ENCODE measurements at regions not wholly inside any gene's neighbourhood (a gene's known extent, or its start where the extent isn't known, plus 50 kb on each side); places are given as distances from the start of the nearest gene placed in this dataset.
"Not testable (repeated sequence)": the region's sequence is repeated elsewhere in the genome, so short reads cannot be mapped to it uniquely, and the experiment has no call there.

GRCh38 chr9:100639854-100640253 is 62.0 kb downstream of the CAVIN4 start:
- Mint-ChIP-seq H3K27ac (no peak overlapping the region), H3K9me3 (peaks cover 11% of the 10 kb centered on the region), H3K27me3 (peaks cover 1% of the 10 kb centered on the region), H3K36me3 (ENCODE audit: low read depth) (no peaks in the 10 kb centered on the region), H3K4me3 (no peak overlapping the region), H3K4me1 (ENCODE audit: low read depth) (no peaks in the 10 kb centered on the region)
- intact Hi-C loops (cut with micrococcal nuclease), result no loop called here

DNA sequence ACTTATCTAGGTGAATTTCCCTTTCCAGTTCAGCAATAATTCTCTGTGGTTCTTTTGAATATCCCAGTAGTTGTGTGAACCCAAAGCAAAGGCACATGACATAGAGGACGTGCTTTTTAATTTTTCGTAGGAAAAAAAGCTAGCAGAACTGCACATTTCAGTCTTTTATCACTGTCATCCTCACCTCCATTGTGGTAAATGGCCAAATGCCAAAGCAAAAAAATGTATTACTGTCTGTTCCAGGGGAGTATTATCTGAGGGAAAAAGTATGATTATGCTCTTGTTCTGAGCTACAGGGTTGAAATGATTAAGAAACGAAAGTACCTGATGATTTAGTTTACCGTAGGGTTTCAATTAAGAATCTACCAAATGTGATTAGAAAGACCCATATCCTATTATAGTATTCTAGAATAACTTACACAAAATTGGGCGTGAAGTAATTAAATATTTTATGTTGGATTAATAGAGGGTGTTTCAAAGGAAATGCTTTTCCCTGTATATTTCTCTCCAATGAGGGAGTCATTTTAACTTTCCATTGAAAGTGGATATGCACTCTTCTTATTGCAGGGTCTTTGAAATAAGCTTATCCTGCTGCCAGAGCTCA is 62.7 kb downstream of the CAVIN4 start:
- H3K4me1 Mint-ChIP-seq (ENCODE audit: low read depth), result no peaks in the 10 kb centered on the region
- no peak overlapping the region for H3K4me3 Mint-ChIP-seq
- H3K36me3 Mint-ChIP-seq (ENCODE audit: low read depth), result no peaks in the 10 kb centered on the region
- peaks cover 4% of the 10 kb centered on the region for H3K9me3 Mint-ChIP-seq
- H3K27ac Mint-ChIP-seq, result no peak overlapping the region
- intact Hi-C loops (cut with micrococcal nuclease), result no loop called here
- no peaks in the 10 kb centered on the region for H3K27me3 Mint-ChIP-seq

- Mint-ChIP-seq H3K27me3 (no peaks in the 10 kb centered on the region), H3K9me3 (peaks cover under 1% of the 10 kb centered on the region), H3K27ac (no peak overlapping the region), H3K4me3 (no peak overlapping the region), H3K4me1 (ENCODE audit: low read depth) (no peaks in the 10 kb centered on the region), H3K36me3 (ENCODE audit: low read depth) (no peaks in the 10 kb centered on the region)
- intact Hi-C loops (cut with micrococcal nuclease), result no loop called here
Observed at GRCh38 chr9:100641166-100641565, 63.3 kb downstream of the CAVIN4 start.

DNA sequence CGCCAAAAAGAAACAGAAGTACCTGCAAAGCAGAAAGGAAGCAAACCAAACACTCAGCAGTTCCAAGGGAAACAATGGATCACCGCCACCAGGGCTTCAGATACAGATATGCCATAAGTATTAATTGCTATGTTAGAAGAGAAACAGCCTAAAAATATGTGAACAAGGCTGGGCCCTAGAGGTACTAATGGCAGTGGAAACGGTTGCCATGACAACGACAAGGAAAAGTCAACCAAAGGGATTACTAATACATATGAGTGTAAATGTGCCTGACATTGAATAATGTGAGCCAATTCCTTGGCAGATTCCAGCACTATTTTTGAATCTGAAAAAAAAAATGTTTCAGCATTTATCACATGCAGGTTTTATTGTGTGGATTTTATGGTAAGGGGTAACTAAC is 75.0 kb downstream of the CAVIN4 start:
- Mint-ChIP-seq H3K27me3 (no peaks in the 10 kb centered on the region), H3K4me1 (ENCODE audit: low read depth) (no peaks in the 10 kb centered on the region), H3K9me3 (peaks cover 30% of the 10 kb centered on the region), H3K36me3 (ENCODE audit: low read depth) (no peaks in the 10 kb centered on the region), H3K4me3 (no peak overlapping the region), H3K27ac (no peak overlapping the region)
- intact Hi-C loops (cut with micrococcal nuclease), result no loop called here

DNA sequence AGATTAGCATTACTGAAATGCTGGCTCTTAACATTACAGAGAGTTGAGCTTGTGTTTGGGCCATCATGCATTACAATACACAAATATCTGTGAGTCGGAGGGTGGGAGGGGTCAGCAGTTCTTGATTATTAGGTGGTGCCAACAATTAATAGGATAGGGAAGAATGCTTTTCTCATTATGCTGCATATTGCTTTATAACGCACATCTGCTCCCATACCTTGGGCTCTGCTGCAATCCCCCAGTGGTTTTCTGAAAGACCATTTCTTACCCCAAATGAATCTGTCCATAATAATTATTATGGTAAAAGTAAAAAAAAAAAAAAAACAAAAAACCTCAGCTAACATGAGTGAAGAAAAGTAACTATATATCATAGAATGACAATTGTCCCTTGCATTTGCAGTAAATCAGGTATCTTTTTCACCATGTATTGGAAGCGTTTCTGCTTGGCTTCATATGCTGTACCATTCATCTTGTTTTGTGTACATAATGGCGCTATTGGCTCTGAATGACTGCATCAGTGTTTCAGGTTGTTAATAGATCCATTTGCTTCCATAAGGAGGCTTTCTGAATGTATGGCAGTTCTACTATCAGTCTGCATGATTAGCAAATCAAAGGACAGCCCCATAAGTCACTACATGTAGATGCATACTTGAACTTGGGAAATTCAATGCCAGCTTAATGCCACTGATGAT is 75.9 kb downstream of the CAVIN4 start:
- H3K27me3 Mint-ChIP-seq, result no peaks in the 10 kb centered on the region
- H3K36me3 Mint-ChIP-seq (ENCODE audit: low read depth), result no peaks in the 10 kb centered on the region

DNA sequence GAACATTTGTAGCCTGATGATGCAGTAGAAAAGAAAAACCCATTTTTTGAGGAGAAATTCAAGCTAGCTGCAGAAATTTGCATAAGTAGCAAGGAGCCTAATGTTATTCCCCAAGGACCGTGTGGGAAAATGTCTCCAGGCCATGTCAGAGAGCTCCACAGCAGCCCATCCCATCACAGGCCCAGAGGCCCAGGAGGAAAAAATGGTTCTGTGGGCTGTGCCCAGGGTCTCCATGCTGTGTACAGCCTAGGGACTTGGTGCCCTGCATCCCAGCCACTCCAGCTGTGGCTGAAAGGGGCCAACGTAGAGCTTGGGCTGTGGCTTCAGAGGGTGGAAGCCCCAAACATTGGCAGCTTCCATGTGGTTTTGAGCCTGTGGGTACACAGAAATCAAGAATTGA is 79.0 kb downstream of the CAVIN4 start:
- intact Hi-C loops (cut with micrococcal nuclease); H3K4me3 Mint-ChIP-seq; H3K36me3 Mint-ChIP-seq (ENCODE audit: low read depth); H3K4me1 Mint-ChIP-seq (ENCODE audit: low read depth); H3K27me3 Mint-ChIP-seq; H3K27ac Mint-ChIP-seq: not testable (repeated sequence)
- H3K9me3 Mint-ChIP-seq, result peaks cover 35% of the 10 kb centered on the region

More for the DNA sequence above, 75.9 kb downstream of the CAVIN4 start:
- H3K4me3 Mint-ChIP-seq, result no peak overlapping the region
- no peaks in the 10 kb centered on the region for H3K4me1 Mint-ChIP-seq (ENCODE audit: low read depth)
- intact Hi-C loops (cut with micrococcal nuclease), result no loop called here
- H3K9me3 Mint-ChIP-seq, result peaks cover 35% of the 10 kb centered on the region
- H3K27ac Mint-ChIP-seq, result no peak overlapping the region

GRCh38 chr9:100661668-100662067 is 83.8 kb downstream of the CAVIN4 start:
- intact Hi-C loops (cut with micrococcal nuclease), result no loop called here
- peaks cover 17% of the 10 kb centered on the region for H3K9me3 Mint-ChIP-seq
- no peaks in the 10 kb centered on the region for H3K27me3 Mint-ChIP-seq
- no peaks in the 10 kb centered on the region for H3K36me3 Mint-ChIP-seq (ENCODE audit: low read depth)
- no peak overlapping the region for H3K27ac Mint-ChIP-seq
- H3K4me1 Mint-ChIP-seq (ENCODE audit: low read depth), result no peaks in the 10 kb centered on the region
- no peak overlapping the region for H3K4me3 Mint-ChIP-seq

DNA sequence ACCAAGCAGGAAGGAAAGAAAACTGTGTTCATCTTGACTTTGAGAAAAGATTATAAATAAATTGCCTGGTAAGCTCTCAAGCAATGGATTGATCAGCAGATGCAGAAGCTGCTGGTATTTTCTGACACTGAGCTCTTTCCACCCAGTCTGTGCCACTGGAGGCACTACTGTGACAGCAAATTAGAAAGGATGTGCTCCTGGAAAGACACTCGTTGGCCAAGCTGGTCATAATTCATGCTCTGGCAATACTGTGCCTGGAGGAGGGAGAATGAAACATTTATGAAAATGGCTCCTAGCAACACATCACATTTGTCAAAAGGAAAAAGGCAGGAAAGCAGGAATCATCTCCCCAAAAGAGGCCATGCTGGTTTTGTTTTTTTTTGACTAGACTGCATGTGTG is 84.2 kb downstream of the CAVIN4 start:
- Mint-ChIP-seq H3K4me1 (ENCODE audit: low read depth) (no peaks in the 10 kb centered on the region), H3K27ac (no peak overlapping the region), H3K36me3 (ENCODE audit: low read depth) (no peaks in the 10 kb centered on the region), H3K27me3 (no peaks in the 10 kb centered on the region), H3K9me3 (peaks cover 13% of the 10 kb centered on the region), H3K4me3 (no peak overlapping the region)
- intact Hi-C loops (cut with micrococcal nuclease), result no loop called here

DNA sequence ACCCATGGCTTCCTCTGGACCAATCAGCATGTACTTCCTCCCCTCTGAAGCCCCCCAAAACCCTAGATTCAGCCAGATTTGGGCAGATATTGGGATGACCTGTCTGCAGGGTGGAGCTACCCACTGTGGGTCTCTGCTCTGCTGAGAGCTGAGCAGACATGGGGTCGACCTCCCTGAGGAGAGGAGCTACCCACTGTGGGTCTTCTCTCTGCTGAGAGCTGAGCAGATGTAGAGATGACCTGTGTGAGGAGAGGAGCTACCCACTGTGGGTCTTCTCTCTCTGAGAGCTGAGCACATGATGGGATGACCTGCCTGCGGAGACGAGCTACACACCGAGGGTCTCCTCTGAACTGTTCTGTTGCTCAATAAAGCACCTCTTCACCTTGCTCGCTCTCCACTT is 89.6 kb downstream of the CAVIN4 start:
- no peaks in the 10 kb centered on the region for H3K4me1 Mint-ChIP-seq (ENCODE audit: low read depth)
- no peak overlapping the region for H3K4me3 Mint-ChIP-seq
- H3K27ac Mint-ChIP-seq, result no peak overlapping the region
- no peaks in the 10 kb centered on the region for H3K27me3 Mint-ChIP-seq
- H3K9me3 Mint-ChIP-seq, result no peaks in the 10 kb centered on the region
- intact Hi-C loops (cut with micrococcal nuclease), result no loop called here
- no peaks in the 10 kb centered on the region for H3K36me3 Mint-ChIP-seq (ENCODE audit: low read depth)

DNA sequence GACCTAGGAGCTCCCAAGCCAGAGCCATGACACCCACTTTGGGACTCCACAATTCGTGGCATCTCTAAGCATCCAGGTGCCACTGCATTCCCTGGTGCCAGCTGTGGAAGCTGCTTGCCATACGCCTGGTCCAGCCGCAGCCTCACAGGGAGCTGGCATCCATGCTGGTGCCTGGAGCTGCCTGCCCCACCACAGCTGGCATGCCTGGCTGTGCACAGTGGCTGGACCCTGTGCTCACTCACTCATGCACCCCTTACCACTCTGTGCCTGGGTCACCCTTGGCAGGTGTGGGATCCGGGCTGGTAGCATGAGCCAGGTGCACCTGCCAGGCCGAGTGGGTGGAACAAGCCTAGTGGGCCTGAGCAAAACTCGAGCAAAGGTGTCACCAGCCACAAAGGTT is 90.1 kb downstream of the CAVIN4 start:
- Mint-ChIP-seq H3K27me3 (no peaks in the 10 kb centered on the region), H3K27ac (no peak overlapping the region), H3K4me1 (ENCODE audit: low read depth) (no peaks in the 10 kb centered on the region), H3K9me3 (no peaks in the 10 kb centered on the region), H3K36me3 (ENCODE audit: low read depth) (no peaks in the 10 kb centered on the region), H3K4me3 (no peak overlapping the region)
- intact Hi-C loops (cut with micrococcal nuclease), result no loop called here

DNA sequence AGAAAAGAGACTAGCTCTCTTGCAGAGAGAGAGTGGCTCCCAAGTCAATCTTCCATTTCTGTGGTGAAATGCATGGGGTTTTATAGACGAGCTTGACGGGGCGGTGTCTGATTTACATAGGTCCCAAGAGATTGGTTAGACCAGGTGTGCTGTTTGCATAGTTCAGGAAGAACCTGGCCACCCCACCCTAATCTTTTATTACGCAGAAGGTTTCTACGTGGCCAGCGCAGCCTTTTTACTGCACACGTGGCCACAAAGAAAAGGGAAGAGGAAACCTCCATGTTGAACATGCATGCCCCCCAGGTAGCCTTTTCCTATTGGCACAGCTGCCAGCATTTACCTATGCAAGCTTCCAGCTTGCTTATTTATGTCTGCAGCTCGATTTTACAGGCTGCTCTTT is 92.1 kb downstream of the CAVIN4 start:
- H3K4me1 Mint-ChIP-seq (ENCODE audit: low read depth), result no peaks in the 10 kb centered on the region
- no peaks in the 10 kb centered on the region for H3K27me3 Mint-ChIP-seq
- intact Hi-C loops (cut with micrococcal nuclease), result no loop called here
- no peak overlapping the region for H3K4me3 Mint-ChIP-seq
- H3K9me3 Mint-ChIP-seq, result no peaks in the 10 kb centered on the region
- H3K27ac Mint-ChIP-seq, result no peak overlapping the region
- H3K36me3 Mint-ChIP-seq (ENCODE audit: low read depth), result no peaks in the 10 kb centered on the region

DNA sequence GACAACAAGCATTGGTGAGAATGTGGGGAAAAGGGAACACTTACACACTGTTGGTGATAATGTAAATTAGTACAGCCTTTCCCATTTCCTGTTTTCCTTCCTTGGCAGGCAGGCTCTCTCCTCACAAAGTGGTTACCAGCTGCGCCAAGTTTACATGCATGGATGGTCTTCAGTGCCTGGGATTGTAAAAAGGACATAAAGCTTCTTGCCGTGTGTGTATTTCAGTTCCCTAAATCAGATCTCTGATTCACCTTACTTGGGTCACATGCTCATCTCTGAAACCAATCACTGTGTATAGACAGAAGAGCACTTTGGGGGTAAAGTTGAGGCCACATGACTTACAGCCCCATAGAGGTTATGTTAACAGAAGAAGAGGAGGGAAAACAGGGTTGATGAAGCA is 92.8 kb downstream of the CAVIN4 start:
- no peaks in the 10 kb centered on the region for H3K36me3 Mint-ChIP-seq (ENCODE audit: low read depth)
- H3K9me3 Mint-ChIP-seq, result no peaks in the 10 kb centered on the region
- no peak overlapping the region for H3K27ac Mint-ChIP-seq
- intact Hi-C loops (cut with micrococcal nuclease), result no loop called here
- H3K4me3 Mint-ChIP-seq, result no peak overlapping the region
- no peaks in the 10 kb centered on the region for H3K4me1 Mint-ChIP-seq (ENCODE audit: low read depth)
- no peaks in the 10 kb centered on the region for H3K27me3 Mint-ChIP-seq

GRCh38 chr9:100671898-100672297 is 94.0 kb downstream of the CAVIN4 start:
- no peaks in the 10 kb centered on the region for H3K4me1 Mint-ChIP-seq (ENCODE audit: low read depth)
- no peaks in the 10 kb centered on the region for H3K36me3 Mint-ChIP-seq (ENCODE audit: low read depth)
- no peak overlapping the region for H3K27ac Mint-ChIP-seq
- no peaks in the 10 kb centered on the region for H3K27me3 Mint-ChIP-seq
- no peaks in the 10 kb centered on the region for H3K9me3 Mint-ChIP-seq
- intact Hi-C loops (cut with micrococcal nuclease), result no loop called here
- no peak overlapping the region for H3K4me3 Mint-ChIP-seq

DNA sequence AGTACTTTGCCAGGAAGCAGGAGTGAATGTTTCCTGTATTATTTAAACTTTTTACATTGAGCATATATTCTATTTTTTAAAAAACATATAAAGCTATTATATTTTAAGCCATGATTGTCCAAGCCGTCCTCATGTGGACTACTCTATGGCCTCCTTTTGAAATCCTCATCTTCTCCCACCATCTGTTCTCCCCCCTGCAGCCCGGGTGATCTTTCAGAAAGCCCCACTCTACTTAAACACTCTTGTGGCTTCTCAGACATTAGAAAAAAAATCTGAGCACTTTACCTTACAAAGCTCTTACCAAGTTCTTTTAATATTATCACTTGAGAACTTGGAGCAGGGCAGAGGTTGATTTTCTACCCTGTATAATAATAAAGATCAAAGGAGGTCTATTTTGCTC is 95.4 kb downstream of the CAVIN4 start:
- Mint-ChIP-seq H3K27me3 (no peaks in the 10 kb centered on the region), H3K4me1 (ENCODE audit: low read depth) (no peaks in the 10 kb centered on the region), H3K27ac (no peak overlapping the region), H3K9me3 (no peaks in the 10 kb centered on the region), H3K36me3 (ENCODE audit: low read depth) (no peaks in the 10 kb centered on the region), H3K4me3 (no peak overlapping the region)
- intact Hi-C loops (cut with micrococcal nuclease), result no loop called here

Data from dendritic cell treated with granulocyte-macrophage colony-stimulating factor and Interleukin-4, amounts not matched to agents 40 ng/mL and 50 ng/mL, for 4 days (primary cell).